Heart left ventricle (tissue), 13 donors: ENCODE measurements at regions not wholly inside any gene's neighbourhood (a gene's known extent, or its start where the extent isn't known, plus 50 kb on each side); places are given as distances from the start of the nearest gene placed in this dataset.

Experiments
- CTCF ChIP-seq, 12 donors: fragments of 200-600 bp; sonication (generic) in 4 of 12; IDR thresholded peaks; one replicate each; pipeline versions ENCODE4 v1.5.0 to v1.8.0; 2018 to 2022; ENCODE audit warnings: antibody characterized with exemption in 12 of 12, mild to moderate bottlenecking in 5 of 12
- POLR2A ChIP-seq, 2 donors: fragments of 450-650 bp; IDR thresholded peaks; one replicate each; pipeline ENCODE4 v1.6.1; 2017; ENCODE audit warnings: antibody characterized with exemption in 2 of 2, mild to moderate bottlenecking in 2 of 2, moderate library complexity in 2 of 2
- donor health status: ischemic (EF 13 %, LVEDD 7.1; RV severe dilation, severe dysfunction).
- donor health status: DM: no; HTN: yes; CAD: no.
- donor health status: DM: no; HTN: no; CAD: no.
- donor health status: ischemic (EF 25% LVEDD 6.9; RV normal size, moderate dysfunction).
- donor health status: ischemic (EF 25% LVEDD 5.7; RV mildly dilated, moderate dysfunction).
- donor health status: ischemic (EF 35%, LVEDD 5.7; RV mildly dilated, moderate dysfunction).
- donor health status: nonischemic (EF 11% LVEDD 7.7; RV severe dilation, severe dysfunction).
- donor health status: DM: yes; HTN: yes; CAD: no.
- donor health status: PGD.
- donor health status: ischemic (EF 29% LVEDD 5.4; RV normal size, mild dysfunction).
- donor health status: nonischemic (EF 23%, LVEDD 6.1; RV moderate dilation, normal function).

GRCh38 chr4:32932156-32932555 lies 2212.0 kb downstream of the PCDH7 start:
- TF ChIP-seq POLR2A (IDR thresholded peaks at IDR 0.05) (no peak), CTCF (IDR thresholded peaks at IDR 0.05) (no peak)
